ENCODE measurements at regions not wholly inside any gene's neighbourhood (a gene's known extent, or its start where the extent isn't known, plus 50 kb on each side); places are given as distances from the start of the nearest gene placed in this dataset.
"Not testable (repeated sequence)": the region's sequence is repeated elsewhere in the genome, so short reads cannot be mapped to it uniquely, and the experiment has no call there.

DNA sequence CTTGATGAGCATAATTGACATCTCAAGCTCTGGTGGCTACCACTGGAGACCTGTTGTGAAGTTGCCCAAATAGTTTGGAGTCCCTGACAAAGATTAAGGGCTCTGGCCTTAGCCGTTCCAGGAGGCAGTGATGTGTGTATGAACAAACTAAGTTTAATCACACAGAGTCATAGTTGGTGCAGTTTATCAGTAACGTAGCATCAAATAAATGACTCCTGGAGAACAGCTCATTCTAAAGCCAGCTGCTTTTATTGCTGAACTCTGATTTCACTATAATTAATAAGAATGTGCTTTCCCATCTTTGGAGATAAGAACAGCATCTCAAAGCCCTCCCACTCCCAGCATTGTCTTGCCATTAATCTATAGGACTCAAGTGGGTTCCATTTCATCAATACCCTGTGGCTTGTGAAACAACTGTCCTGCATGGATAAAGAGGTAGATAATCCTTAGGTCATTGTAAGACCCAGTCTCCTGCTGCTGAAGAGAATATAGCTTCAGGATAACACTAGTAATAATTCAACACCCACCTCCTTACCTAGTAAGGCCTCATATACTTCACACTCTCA, 211.4 kb upstream of the THUMPD2 start:
- H3K4me1 Mint-ChIP-seq (ENCODE audit: low read depth) = no peaks in the 10 kb centered on the region
- no peaks in the 10 kb centered on the region for H3K27me3 Mint-ChIP-seq (ENCODE audit: low read depth)
- H3K27ac Mint-ChIP-seq (ENCODE audit: unreplicated experiment) = no peak overlapping the region
- no peak overlapping the region for H3K4me3 Mint-ChIP-seq (ENCODE audit: unreplicated experiment)
- peaks cover 3% of the 10 kb centered on the region for H3K36me3 Mint-ChIP-seq (ENCODE audit: low read depth)
- peaks cover 8% of the 10 kb centered on the region for H3K9me3 Mint-ChIP-seq (ENCODE audit: low read depth)
- TF ChIP-seq, protein P1, sequence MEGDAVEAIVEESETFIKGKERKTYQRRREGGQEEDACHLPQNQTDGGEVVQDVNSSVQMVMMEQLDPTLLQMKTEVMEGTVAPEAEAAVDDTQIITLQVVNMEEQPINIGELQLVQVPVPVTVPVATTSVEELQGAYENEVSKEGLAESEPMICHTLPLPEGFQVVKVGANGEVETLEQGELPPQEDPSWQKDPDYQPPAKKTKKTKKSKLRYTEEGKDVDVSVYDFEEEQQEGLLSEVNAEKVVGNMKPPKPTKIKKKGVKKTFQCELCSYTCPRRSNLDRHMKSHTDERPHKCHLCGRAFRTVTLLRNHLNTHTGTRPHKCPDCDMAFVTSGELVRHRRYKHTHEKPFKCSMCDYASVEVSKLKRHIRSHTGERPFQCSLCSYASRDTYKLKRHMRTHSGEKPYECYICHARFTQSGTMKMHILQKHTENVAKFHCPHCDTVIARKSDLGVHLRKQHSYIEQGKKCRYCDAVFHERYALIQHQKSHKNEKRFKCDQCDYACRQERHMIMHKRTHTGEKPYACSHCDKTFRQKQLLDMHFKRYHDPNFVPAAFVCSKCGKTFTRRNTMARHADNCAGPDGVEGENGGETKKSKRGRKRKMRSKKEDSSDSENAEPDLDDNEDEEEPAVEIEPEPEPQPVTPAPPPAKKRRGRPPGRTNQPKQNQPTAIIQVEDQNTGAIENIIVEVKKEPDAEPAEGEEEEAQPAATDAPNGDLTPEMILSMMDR (IDR thresholded peaks at IDR 0.05) = no peak
- DNase-seq (ENCODE audit: low spot score) = no peak

DNA sequence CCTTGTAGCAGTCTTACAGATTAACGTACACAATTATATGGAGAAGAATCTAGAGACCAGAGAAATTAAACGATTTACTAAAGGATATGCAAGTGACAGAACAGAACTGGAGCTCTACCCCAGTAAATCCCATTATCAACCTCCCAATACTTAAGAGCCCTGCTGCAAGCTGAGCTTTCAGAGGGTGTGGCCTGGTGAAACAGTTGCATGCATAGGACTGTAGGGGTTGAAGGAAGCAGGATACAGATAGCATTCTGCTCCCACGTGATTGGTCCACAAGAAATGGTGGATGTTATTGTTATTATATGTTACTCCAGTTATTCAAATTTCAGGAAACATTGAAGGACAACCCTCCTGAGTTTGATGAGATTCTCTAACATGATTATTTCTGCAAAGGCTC, 210.8 kb upstream of the THUMPD2 start:
- no peak for DNase-seq (ENCODE audit: low spot score)
- H3K4me3 Mint-ChIP-seq (ENCODE audit: unreplicated experiment) = no peak overlapping the region
- peaks cover 8% of the 10 kb centered on the region for H3K9me3 Mint-ChIP-seq (ENCODE audit: low read depth)
- H3K4me1 Mint-ChIP-seq (ENCODE audit: low read depth) = no peaks in the 10 kb centered on the region
- TF ChIP-seq, protein P1 (IDR thresholded peaks at IDR 0.05) = no peak
- H3K36me3 Mint-ChIP-seq (ENCODE audit: low read depth) = peaks cover 3% of the 10 kb centered on the region
- H3K27me3 Mint-ChIP-seq (ENCODE audit: low read depth) = no peaks in the 10 kb centered on the region
- H3K27ac Mint-ChIP-seq (ENCODE audit: unreplicated experiment) = no peak overlapping the region

DNA sequence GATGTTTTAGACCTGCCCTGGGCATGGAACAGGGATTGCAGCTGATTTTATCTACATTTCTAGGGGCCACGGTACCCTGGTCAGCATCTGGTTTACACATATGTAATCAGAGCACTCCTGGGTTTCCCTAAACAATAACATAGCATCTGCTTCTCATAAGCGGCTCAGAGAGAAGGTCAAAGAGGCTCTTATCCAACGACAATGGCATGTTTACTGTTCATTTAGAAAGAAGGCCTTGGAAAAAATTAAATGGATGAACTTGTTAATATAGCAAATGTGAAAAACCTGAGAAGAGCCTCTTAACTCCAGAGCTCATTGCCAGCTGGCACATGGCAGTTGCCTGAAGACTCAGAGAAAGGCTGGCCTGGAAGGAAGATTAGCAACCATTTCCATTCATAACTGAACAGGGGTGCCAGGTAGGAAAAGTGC, 202.8 kb upstream of the THUMPD2 start:
- Mint-ChIP-seq H3K4me3 (ENCODE audit: unreplicated experiment) (no peak overlapping the region), H3K27me3 (ENCODE audit: low read depth) (peaks cover 3% of the 10 kb centered on the region), H3K4me1 (ENCODE audit: low read depth) (no peaks in the 10 kb centered on the region)

DNA sequence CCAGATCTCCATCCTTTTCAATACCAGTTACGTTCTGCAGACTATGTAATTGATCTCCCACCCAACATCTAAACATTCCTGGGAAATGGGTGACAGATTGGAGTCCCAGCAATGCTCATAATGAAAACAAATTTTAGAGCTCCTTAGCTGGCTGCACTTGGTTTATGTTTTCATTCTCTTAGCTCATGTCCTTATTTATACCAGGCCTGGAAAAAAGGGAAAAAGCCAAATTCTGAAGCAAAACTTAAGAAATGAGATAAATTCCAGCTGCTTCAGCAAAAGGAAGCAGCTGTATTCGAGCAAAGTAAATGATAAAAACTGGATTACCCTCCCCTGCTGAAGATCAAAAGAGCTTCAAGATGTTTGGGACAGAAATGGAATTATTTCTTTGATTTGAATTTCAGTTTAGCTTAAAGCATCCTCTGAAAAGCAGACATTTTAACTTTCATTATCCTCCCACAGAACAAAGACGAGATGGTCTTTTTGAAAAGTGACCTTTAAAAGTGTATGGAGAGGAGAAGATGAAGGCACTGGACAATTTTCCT, 196.5 kb upstream of the THUMPD2 start:
- Mint-ChIP-seq H3K9me3 (ENCODE audit: low read depth) (peaks cover 3% of the 10 kb centered on the region), H3K27me3 (ENCODE audit: low read depth) (peaks cover 9% of the 10 kb centered on the region), H3K36me3 (ENCODE audit: low read depth) (peaks cover 2% of the 10 kb centered on the region), H3K4me3 (ENCODE audit: unreplicated experiment) (no peak overlapping the region), H3K4me1 (ENCODE audit: low read depth) (peaks cover 4% of the 10 kb centered on the region), H3K27ac (ENCODE audit: unreplicated experiment) (no peak overlapping the region)
- TF ChIP-seq, protein P1 (IDR thresholded peaks at IDR 0.05) = no peak
- no peak for DNase-seq (ENCODE audit: low spot score)

More for the DNA sequence above, 202.8 kb upstream of the THUMPD2 start:
- Mint-ChIP-seq H3K9me3 (ENCODE audit: low read depth) (peaks cover 5% of the 10 kb centered on the region), H3K36me3 (ENCODE audit: low read depth) (peaks cover 2% of the 10 kb centered on the region), H3K27ac (ENCODE audit: unreplicated experiment) (no peak overlapping the region)
- no peak for DNase-seq (ENCODE audit: low spot score)
- TF ChIP-seq, protein P1 (IDR thresholded peaks at IDR 0.05) = no peak

DNA sequence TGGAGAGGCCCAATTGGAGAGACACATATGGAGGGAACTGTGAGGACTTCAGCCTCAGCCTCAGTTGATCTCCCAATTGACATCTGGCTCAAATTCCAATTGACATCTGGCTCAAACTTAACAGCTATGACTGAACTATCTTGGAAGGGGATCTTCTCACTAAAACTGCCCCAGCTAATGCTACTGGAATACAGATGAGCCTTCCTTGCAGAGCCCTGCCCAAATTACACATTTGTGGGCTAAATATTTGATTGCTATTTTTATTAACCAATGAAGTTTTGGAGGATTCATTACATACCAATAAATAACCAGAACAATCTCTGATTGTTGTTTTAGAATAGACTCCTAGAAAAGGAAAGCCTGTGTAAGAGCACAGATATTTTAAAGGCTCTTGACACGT, 189.0 kb upstream of the THUMPD2 start:
- Mint-ChIP-seq H3K4me1 (ENCODE audit: low read depth) (peaks cover 4% of the 10 kb centered on the region), H3K36me3 (ENCODE audit: low read depth) (no peaks in the 10 kb centered on the region), H3K4me3 (ENCODE audit: unreplicated experiment) (no peak overlapping the region), H3K27me3 (ENCODE audit: low read depth) (peaks cover 4% of the 10 kb centered on the region), H3K9me3 (ENCODE audit: low read depth) (peaks cover 6% of the 10 kb centered on the region), H3K27ac (ENCODE audit: unreplicated experiment) (no peak overlapping the region)
- TF ChIP-seq, protein P1 (IDR thresholded peaks at IDR 0.05) = no peak
- no peak for DNase-seq (ENCODE audit: low spot score)

DNA sequence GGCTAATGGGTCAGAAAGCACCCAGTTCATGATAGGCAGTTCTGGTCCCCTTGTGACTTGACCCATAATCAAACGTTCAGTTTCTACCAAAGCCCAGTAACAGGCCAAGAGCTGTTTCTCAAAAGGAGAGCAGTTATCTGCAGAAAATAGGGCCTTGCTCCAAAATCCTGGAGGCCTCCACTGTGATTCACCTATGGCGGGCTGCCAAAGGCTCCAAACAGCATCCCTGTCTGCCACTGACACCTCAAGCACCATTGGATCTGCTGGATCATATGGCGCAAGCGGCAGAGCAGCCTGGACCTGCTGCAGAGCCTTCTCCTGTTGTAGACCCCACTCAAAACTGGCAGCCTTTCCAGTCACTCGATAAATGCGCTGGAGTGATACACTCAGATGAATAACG, 181.6 kb upstream of the THUMPD2 start:
- H3K36me3 Mint-ChIP-seq (ENCODE audit: low read depth); H3K4me1 Mint-ChIP-seq (ENCODE audit: low read depth); H3K9me3 Mint-ChIP-seq (ENCODE audit: low read depth); H3K27me3 Mint-ChIP-seq (ENCODE audit: low read depth); H3K27ac Mint-ChIP-seq (ENCODE audit: unreplicated experiment); DNase-seq (ENCODE audit: low spot score); H3K4me3 Mint-ChIP-seq (ENCODE audit: unreplicated experiment): not testable (repeated sequence)
